ENCODE measurements at regions not wholly inside any gene's neighbourhood (a gene's known extent, or its start where the extent isn't known, plus 50 kb on each side); places are given as distances from the start of the nearest gene placed in this dataset.

DNA sequence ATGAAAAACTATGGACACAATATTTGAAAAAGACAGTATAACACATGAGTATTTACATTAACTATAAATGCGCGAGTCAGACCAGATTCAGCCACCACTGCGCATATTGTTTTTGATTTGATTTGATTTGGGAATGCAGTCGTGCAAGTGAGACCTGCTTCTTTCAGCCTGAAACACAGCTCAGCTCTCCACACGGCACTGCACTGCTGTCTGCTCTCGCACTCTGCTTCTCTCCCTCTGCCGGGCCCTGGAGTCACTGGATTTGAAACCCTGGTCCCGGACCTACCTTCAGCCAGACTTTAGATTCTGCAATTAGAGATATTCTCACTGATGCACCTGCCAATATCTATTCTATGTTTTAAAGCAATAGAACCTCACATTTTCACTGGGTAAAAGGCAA is 143.9 kb upstream of the TMEM132C start:
- DNase-seq (ENCODE audit: low spot score), result no peak

DNA sequence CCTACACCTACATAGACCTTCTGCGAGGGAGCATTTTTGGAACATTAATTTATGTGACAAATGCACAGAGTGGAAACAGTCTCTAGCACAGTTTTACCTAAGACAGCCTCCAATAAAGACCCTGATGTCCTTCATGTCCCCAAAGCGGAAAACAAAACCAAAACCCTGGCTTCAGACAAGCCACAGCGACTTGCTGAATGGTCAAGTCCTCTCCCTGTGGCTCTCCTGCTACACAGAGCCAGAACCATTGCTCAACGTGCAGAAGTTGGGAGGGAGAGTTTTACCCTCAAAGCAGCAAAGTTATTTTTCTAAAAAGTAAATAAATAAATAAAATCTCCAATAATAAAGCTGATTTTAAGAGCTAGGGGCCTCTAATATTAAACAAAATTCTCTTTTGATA is 135.0 kb upstream of the TMEM132C start:
- no peak for DNase-seq (ENCODE audit: low spot score)

DNA sequence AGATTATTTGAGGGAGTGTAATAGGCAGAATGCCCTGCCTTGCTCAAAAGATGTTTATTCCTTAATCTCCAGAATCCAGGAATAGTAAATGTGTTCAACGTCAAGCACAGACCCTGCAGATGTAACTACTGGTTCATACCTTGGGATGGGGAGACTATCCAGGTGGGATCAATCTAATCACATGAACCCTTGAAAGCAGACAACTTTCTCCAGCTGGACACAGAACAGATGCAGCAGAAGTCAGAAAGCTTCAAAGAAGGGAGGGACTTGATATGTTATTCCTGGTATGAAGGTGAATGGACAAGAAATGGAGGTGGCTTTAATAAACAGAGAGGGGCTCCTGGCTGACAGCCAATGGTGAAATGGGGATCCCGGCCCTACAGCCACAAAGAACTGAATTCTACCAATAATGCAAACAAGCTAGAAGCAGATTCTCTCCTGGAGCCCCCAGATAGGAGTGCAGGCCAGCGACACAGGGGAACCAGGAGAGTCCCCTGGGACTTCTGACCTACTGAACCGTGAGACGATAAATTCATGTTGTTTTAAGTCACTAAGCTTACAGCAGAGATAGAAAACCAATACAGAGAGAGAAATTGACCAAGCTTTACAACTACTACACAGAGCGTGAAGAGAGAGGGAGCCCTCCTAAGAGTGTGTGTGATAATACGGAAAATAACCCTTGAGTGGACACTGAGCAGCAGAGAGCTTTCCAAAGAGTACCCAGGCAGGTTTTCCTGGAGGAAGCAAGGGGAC is 133.5 kb upstream of the TMEM132C start:
- DNase-seq (ENCODE audit: low spot score), result no peak

DNA sequence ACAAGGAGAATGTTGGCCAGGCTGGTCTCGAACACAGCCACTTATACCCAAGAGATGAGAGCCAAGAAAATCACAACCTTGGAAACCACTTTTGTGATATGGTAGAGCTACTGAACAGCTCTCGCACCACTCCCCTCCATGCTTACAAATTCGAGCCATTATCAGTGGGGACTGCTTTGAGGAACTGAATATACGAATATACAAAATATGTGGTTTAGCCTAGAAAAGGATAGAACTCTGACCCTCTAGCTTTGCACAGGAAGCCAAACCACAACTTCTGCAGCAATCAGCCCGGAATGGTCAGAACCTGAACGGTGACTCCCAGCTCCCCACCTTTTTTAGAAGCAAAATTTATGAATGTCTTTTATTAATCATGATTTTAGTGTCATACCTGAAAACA is 129.8 kb upstream of the TMEM132C start:
- DNase-seq (ENCODE audit: low spot score), result no peak

DNA sequence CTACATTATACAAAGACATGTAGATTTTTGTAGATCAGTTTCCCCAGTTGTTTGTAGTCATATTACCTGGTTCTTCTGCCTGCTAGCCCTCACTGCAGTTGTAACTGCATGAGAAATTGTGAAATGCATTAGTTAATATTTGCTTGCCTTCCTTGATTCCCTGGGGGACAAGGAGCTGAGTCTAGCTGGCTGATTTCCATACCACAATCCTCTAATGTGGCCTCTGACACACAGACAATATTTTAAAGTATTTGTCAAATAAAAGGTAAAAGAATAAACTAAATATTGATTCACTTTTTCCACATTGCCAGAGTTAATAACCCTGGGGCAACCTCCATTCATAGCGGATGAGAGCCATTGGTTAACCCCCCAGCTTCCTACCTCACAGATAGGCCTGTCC is 128.8 kb upstream of the TMEM132C start:
- DNase-seq (ENCODE audit: low spot score), result no peak

DNA sequence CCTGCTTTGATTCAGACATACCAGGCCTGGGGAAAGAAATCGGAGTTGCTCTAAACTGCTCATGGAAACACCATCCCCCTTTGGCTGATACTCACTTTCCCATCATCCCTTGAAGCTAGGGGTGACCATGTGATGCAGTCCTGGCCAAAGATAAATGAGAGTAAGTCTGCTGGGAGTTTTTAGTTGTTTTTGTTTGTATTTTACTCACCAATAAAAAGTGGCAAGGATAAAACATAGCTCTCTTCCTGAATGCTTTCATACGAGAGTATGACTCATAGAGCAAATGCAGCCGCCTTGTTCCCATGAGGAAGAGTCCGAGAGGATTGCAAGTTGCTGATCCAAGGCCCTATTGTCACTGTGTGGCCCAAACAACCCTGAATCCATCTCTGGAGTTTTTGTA is 126.4 kb upstream of the TMEM132C start:
- no peak for DNase-seq (ENCODE audit: low spot score)

DNA sequence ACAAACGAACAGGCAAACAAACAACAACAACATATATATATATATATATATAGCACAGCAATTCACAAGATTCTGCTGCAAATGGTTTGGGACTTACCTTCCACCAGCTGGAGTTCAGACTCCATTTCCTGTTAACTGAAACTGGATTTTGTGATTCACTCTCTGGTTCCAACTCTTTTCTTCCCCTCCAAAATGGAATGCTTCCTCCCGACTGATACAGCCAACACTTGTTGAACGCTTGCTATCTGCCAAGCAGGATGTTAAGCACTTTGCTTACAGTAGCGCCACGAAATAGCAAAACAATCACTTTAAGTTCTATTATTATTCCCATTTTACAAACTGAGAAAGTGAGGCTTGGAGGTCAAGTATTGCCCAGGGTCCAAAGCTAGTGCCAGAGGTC is 116.0 kb upstream of the TMEM132C start:
- DNase-seq (ENCODE audit: low spot score), result no peak

DNA sequence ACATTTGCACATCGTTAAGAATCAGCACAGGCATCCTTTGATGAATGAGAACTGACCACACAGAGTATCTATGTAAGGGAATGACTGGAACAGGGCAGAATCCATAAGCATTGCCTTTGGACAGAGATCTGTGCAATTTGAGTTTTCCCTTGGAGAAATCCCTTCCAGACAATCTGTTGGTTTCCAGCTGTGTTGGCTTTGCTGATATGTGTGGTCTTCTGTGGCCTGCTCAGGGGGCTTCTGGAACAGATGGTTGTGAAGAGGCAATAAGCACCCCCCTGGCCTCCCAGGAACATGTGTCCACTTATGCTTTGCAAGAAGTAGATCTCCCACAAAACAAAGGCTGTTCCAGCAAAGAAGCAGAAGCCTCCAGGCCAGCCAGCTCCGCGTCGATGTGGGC is 111.4 kb upstream of the TMEM132C start:
- no peak for DNase-seq (ENCODE audit: low spot score)

DNA sequence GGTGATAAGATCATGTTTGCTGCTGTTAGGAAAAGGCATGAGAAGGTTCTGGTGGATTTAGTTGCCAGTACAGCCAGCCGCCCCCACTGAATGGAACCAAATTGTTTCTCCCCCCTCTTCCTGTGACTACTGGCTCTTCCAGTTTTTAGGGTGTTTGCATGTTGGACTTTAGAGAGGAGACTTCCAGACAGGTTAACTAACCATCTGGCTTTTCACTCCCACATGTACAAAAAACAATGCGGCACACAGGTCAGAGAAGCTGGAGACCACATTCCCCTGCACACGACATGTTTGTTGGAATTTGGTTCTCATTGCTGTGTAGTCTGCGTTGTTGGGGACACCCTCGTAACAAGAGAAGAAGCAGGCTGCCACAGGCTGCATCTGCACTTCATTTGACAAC is 103.9 kb upstream of the TMEM132C start:
- no peak for DNase-seq (ENCODE audit: low spot score)

DNA sequence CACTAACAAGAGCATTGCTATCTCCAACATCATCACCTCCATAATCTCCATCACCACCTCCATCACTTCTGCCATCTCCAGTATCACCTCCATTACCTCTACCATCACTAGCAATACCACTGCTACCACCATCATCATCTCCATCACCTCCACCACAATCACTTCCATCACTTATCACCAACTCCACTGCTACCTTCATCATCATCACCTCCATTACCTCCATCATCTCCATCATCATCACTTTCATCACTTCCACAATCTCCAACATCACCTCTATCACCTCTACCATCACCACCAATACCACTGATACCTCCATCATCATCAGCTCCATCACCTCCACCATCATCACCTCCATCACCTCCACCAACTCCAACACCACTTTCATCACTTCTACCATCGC is 102.4 kb upstream of the TMEM132C start:
- no peak for DNase-seq (ENCODE audit: low spot score)

DNA sequence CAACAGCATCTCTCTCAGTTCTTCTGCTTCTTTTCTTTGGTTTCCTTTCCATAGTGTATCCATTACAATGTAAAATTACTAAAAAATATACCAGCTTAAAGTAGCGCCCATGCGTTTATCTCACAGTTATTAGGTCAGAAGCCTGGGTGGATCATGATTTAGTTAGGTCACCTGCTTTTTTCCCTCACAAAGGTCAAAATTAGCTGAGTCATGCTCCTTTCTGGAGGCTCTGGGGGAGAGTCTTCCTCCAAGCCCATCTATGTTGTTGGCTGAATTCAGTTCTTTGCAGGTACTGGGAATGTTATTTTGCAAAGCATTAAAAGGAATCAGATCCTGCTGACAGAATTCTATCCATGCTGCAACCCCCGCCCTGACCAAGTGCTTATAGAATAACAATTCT is 101.6 kb upstream of the TMEM132C start:
- no peak for DNase-seq (ENCODE audit: low spot score)

DNA sequence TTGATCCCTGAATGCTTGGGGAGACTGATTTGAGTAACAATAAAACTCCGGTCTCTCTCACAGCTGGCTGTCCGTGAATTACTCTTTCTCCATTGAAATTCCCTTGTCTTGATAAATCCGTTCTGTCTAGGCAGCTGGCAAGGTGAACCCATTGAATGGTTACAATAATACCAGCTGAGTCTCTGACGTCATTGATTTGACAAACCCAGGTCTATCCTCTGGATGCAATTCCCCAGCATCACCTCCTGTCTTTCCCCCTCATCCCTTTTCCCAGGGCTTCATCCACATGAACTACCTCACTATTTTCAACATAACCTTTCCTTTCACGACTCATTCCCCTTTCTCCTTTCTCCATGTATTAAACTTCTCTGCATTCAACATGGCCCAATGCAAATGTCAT is 98.7 kb upstream of the TMEM132C start:
- DNase-seq (ENCODE audit: low spot score), result no peak

DNA sequence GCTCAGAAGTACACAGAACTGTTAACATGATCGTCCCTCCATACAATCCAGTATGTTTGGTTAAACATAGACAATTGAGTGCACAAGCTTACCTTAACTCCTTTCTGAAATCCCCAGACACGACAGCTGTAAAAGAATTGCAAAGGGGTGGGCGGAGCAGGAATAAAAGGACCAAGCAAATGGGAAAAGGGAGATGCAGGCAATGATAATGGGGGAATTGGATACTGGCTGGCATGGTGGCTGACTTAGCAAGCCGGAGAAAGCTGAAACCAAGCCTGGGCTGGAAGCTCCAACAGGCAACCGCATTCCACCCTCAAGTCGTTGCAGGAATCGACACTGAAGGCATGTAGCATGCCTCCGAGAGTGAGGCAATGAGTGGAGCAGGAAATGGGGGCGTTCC is 96.8 kb upstream of the TMEM132C start:
- no peak for DNase-seq (ENCODE audit: low spot score)

DNA sequence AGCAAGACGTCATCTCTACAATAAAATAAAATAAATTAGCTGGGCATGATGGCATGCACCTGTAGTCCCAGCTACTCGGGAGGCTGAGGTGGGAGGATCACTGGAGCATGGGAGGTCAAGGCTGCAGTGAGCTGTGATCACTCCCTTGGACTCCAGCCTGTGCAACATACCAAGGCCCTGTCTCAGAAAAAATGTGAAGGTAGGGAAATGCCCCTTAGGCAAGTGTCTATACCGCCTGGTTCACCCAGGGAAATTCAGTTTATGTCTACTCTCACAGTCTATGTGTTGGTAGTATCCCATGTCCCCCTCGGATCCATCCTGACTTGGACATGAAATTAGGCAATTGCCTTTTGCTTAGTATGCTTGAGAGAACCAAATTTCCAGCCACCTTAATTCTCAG is 88.4 kb upstream of the TMEM132C start:
- no peak for DNase-seq (ENCODE audit: low spot score)

DNA sequence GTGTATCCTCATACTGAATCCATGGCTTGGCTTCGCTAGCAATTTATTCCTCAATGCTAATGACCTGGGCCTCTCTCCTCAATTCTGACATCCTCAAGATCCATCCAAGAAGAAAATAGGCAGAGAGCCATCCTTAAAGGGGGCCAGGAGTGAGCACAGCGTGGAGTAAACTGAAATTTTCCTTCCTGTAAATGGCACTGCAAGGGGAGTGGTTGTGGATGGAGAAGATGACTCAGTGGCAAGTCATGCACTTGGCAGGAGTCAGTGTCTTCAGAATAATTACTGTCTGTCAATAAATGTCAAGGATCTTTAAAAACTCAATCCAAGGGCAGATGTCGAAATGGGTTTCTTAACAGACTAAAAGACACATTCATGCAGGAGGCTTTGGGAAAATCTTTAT is 88.0 kb upstream of the TMEM132C start:
- DNase-seq (ENCODE audit: low spot score), result no peak

DNA sequence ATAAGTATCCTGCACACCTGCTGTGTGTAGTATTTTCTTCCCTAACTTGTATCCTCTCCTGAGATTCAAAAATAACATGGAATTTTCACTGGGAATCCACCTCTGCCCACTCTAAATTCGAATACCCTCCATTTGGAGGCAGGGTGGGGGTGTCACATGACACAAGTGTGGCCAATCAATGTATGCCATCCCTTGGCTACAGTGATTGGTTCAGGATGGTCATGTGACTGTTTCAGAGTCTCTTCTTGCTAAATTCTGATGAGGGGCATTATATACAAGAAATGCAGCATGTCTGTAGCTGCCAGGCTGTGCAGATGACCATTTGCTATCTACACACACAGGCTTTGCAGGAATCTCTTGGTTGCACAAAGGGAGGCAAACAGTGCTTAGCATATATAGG is 86.8 kb upstream of the TMEM132C start:
- no peak for DNase-seq (ENCODE audit: low spot score)

DNA sequence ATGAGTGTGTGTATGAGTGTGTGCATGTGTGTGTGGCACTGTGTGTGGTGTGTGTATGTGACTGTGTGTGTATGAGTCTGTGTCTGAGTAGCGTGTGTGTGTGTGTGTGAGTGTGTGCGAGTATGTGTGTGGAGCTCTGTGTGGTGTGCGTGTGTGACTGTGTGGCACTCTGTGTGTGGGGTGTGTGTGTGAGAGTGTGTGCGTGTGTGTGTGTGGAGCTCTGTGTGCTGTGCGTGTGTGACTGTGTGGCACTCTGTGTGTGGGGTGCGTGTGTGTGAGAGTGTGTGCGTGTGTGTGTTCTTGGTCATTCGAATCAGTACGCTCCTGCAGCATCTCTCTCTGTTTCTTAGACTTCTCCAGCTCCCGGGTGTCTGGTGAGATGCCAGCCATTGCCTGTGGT is 76.9 kb upstream of the TMEM132C start:
- DNase-seq (ENCODE audit: low spot score), result no peak

DNA sequence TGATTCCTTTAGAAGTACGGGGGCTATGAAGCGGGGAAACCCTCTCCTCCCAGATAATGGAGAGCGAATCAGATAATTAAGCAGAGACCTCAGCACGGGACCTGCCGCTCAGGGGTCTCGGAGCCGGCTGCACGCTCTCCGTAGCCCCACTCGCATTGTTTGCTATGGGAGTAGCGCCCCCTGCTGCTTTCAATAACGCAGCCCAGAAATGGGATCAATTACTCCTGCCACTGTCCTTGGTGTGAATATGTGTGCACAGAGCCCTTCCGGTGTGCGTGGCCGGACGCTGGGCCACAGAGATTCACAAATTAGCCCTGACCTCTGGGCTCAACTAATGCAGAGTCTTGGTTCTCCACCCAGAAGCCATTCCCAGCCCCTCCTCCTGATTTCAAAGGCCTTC is 76.4 kb upstream of the TMEM132C start:
- DNase-seq (ENCODE audit: low spot score), result no peak

DNA sequence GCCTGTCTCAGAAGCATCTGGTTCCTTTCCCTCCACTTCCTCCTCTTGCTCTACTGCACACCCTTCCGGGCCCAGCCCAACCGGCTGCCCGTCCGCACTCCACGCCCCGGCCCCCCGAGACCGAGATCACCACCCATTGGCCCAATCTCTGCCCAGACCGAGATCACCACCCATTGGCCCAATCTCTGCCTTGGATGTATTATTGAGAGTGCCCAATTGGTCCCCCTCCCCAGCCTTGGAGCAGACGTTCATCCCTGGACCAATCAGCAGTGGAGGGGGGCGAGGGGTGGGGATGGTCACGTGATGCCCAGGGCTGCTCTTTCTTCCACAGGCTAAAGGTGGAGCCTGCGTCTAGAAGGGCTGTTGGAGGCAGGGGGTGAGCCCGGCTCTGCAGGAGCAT is 75.6 kb upstream of the TMEM132C start:
- DNase-seq (ENCODE audit: low spot score), result no peak

DNA sequence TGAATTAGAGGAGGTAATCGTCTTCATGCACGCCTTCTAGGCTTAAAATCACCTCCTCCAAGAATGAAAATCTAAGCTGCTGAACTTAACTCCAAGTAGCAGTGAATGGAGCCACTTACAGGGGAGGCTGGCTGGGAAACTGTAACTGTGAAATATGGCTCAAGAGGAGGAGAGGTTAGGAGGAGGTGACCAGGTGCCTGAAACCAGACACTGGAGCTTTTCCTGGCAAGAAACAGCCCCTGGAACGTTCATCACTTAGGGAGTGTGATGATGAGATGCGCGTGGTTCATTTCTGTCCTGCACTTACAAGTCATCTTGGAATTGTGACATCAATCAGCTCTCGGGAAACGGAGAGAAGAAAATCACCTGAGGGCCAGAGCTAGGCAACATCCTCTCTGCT is 62.3 kb upstream of the TMEM132C start:
- no peak for DNase-seq (ENCODE audit: low spot score)

DNA sequence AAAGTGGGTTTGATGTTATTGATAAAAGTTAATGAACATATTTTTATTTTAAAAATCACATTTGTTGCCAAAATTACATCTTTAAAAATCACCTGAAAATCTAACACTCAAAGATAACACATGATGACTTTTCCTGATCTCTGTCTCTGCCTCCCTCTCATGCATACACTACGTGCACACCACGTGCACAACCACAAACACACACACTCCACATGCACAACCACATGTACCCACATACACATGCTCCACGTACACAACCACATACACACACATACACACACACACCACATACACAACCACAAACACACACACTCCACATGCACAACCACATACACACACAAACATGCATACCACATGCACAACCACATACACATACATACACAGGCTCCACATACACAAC is 61.8 kb upstream of the TMEM132C start:
- DNase-seq (ENCODE audit: low spot score), result no peak

DNA sequence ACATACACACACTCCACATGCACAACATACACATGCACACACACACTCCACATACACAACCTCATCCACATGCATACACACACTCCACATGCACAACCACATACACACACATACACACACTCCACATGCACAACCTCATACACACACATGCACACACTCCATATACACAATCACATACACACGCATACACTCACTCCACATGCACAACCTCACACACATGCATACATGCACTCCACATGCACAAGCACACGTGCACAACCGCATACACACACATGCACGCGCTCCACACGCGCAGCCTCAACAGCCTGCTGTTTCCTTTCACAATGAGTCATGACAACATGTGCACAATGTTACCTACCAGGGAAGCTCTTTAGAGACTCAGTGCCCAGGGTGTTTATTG is 61.2 kb upstream of the TMEM132C start:
- DNase-seq (ENCODE audit: low spot score), result no peak
